Panc1 (cell line): ENCODE measurements at regions not wholly inside any gene's neighbourhood (a gene's known extent, or its start where the extent isn't known, plus 50 kb on each side); places are given as distances from the start of the nearest gene placed in this dataset.

Source experiments
- ATAC-seq: fragments of 200-7000 bp; cut with Tn5 transposase; 2 replicates; pipeline ENCODE4 v1.9.1; 2020; ENCODE audit warnings: mild to moderate bottlenecking, moderate library complexity
- BruUV-seq: library from RNA; stranded (reverse); fragments of 400-500 nt; replicated peaks from 2 replicates; lab custom pipeline; 2021; lab: Mats Ljungman, UMichigan
- CTCF ChIA-PET: fragments of 300-600 bp; sonication (Branson Sonifier 250); formaldehyde crosslinking; loops from one replicate; lab custom pipeline; 2022; ENCODE audit warnings: antibody characterized with exemption; lab: Charles Lee
- POLR2A ChIA-PET: fragments of 300-600 bp; sonication (Branson Sonifier 250); formaldehyde crosslinking; loops from one replicate; lab custom pipeline; 2022; ENCODE audit warnings: antibody characterized with exemption; lab: Charles Lee
- DNase-seq: peaks from one replicate; pipeline ENCODE4 v3.0.0-alpha.2; 2010; ENCODE audit warnings: low read depth, low spot score
- H3K27ac ChIP-seq: 2 replicates; pipeline ENCODE4 v1.5.1; 2011; ENCODE audit warnings: mild to moderate bottlenecking, low read length, inconsistent platforms
- H3K27me3 ChIP-seq: fragments of 200-500 bp; sonication (Bioruptor generic); 2 replicates; pipeline ENCODE4 v1.6.0; 2014; ENCODE audit warnings: low read length, inconsistent platforms; ENCODE audit not compliant: control insufficient read depth, insufficient read depth
- H3K36me3 ChIP-seq: fragments of 200-500 bp; sonication (Bioruptor generic); 2 replicates; pipeline ENCODE4 v1.5.1; 2014; ENCODE audit warnings: inconsistent platforms, mild to moderate bottlenecking, low read length, moderate library complexity; ENCODE audit not compliant: control insufficient read depth, insufficient read depth
- H3K4me1 ChIP-seq: 2 replicates; pipeline ENCODE4 v1.5.1; 2011; ENCODE audit warnings: inconsistent platforms, mild to moderate bottlenecking, low read length, moderate library complexity; ENCODE audit not compliant: control insufficient read depth, insufficient read depth
- H3K4me3 ChIP-seq, 2 experiments: 2 replicates each; pipeline ENCODE4 v1.5.1; 2011 to 2012; ENCODE audit warnings: low read depth in 2 of 2, low read length in 2 of 2, mild to moderate bottlenecking in 2 of 2, inconsistent platforms in 1 of 2, moderate library complexity in 1 of 2
- H3K9me3 ChIP-seq: fragments of 200-500 bp; sonication (Bioruptor generic); 2 replicates; pipeline ENCODE4 v1.5.1; 2014; ENCODE audit warnings: low read depth, mild to moderate bottlenecking, inconsistent platforms, low read length, moderate library complexity; ENCODE audit not compliant: control insufficient read depth, insufficient read depth
- CTCF ChIP-seq: fragments of 450-650 bp; IDR thresholded peaks from 2 replicates; pipeline ENCODE4 v1.5.1; 2017; ENCODE audit warnings: mild to moderate bottlenecking
- POLR2AphosphoS5 ChIP-seq: IDR thresholded peaks from 2 replicates; pipeline ENCODE4 v1.6.1; 2012; ENCODE audit warnings: mild to moderate bottlenecking, low read depth, low read length, moderate library complexity
- REST ChIP-seq, 2 experiments: IDR thresholded peaks; 2 replicates each; pipeline ENCODE4 v1.6.1; 2011 to 2012; ENCODE audit warnings: low read depth in 2 of 2, control low read depth in 1 of 2, low read length in 1 of 2, mild to moderate bottlenecking in 1 of 2, moderate library complexity in 1 of 2; ENCODE audit not compliant: insufficient read depth in 1 of 2
- SIN3A ChIP-seq: IDR thresholded peaks from 2 replicates; pipeline ENCODE4 v1.6.1; 2012; ENCODE audit warnings: low read depth, mild to moderate bottlenecking, low read length, moderate library complexity, borderline replicate concordance; ENCODE audit not compliant: insufficient read depth
- TCF7L2 ChIP-seq: IDR thresholded peaks from 2 replicates; pipeline ENCODE4 v1.6.1; 2011; ENCODE audit warnings: mild to moderate bottlenecking, low read depth, low read length, inconsistent platforms
- in situ Hi-C: cut with HindIII; loops from 2 replicates; pipeline ENCODE4 v1.10.0; 2016; ENCODE audit warnings: low sequenced_read_pairs, low pct_unique_long_range_greater_than_20kb
- intact Hi-C: fragments of 100-400 bp; cut with micrococcal nuclease; formaldehyde crosslinking; loops from one replicate; pipeline ENCODE4 v1.10.0; 2022; ENCODE audit not compliant: unreplicated experiment

GRCh38 chr1:166605137-166605536 is 234.1 kb upstream of the POGK start:
- no peak for DNase-seq
- ChIA-PET CTCF (no interaction called here), POLR2A (no interaction called here)
- H3K27me3 ChIP-seq, result no peaks in the 10 kb centered on the region
- BruUV-seq, result no TSS peak
- no peak for ATAC-seq
- H3K4me1 ChIP-seq, result no peaks in the 10 kb centered on the region
- H3K27ac ChIP-seq, result no peak overlapping the region
- no peaks in the 10 kb centered on the region for H3K36me3 ChIP-seq
- TF ChIP-seq REST (IDR thresholded peaks at IDR 0.05; ENCODE audit: insufficient read depth in 1 of 2, low read depth in 2 of 2, low read length in 1 of 2) (no peak), POLR2AphosphoS5 (no peak)
- in situ Hi-C loops, result no loop called here
- intact Hi-C loops, result no loop called here
- H3K4me3 ChIP-seq, result no peak overlapping the region
- no peaks in the 10 kb centered on the region for H3K9me3 ChIP-seq

GRCh38 chr1:166612886-166613285 is 226.4 kb upstream of the POGK start:
- H3K4me1 ChIP-seq, result no peaks in the 10 kb centered on the region
- H3K27ac ChIP-seq, result no peak overlapping the region
- DNase-seq (no peak), ATAC-seq (no peak)
- in situ Hi-C loops, result no loop called here
- no peaks in the 10 kb centered on the region for H3K9me3 ChIP-seq
- POLR2A ChIA-PET, result no interaction called here
- no peak for TF ChIP-seq TCF7L2
- no peak for TF ChIP-seq CTCF
- TF ChIP-seq POLR2AphosphoS5, result no peak
- TF ChIP-seq SIN3A, result no peak
- no peak for TF ChIP-seq REST (IDR thresholded peaks at IDR 0.05; ENCODE audit: insufficient read depth in 1 of 2, low read depth in 2 of 2, low read length in 1 of 2)
- H3K27me3 ChIP-seq, result no peaks in the 10 kb centered on the region
- CTCF ChIA-PET, result no interaction called here
- H3K36me3 ChIP-seq, result no peaks in the 10 kb centered on the region
- no peak overlapping the region for H3K4me3 ChIP-seq
- no TSS peak for BruUV-seq
- intact Hi-C loops, result no loop called here
